PC-9 (cell line): ENCODE measurements at regions not wholly inside any gene's neighbourhood (a gene's known extent, or its start where the extent isn't known, plus 50 kb on each side); places are given as distances from the start of the nearest gene placed in this dataset.

Experiments
- BruUV-seq: library from RNA; stranded (reverse); fragments of 400-500 nt; replicated peaks from 2 replicates; lab custom pipeline; 2021; lab: Mats Ljungman, UMichigan
- CTCF ChIA-PET: fragments of 300-600 bp; sonication (Branson Sonifier 250); formaldehyde crosslinking; loops from one replicate; lab custom pipeline; 2022; ENCODE audit warnings: antibody characterized with exemption; lab: Charles Lee
- POLR2A ChIA-PET: fragments of 300-600 bp; sonication (Branson Sonifier 250); formaldehyde crosslinking; loops from one replicate; lab custom pipeline; 2022; ENCODE audit warnings: antibody characterized with exemption; ENCODE audit not compliant: unreplicated experiment; lab: Charles Lee
- DNase-seq, 2 experiments: peaks; one replicate each; pipeline versions ENCODE4 v3.0.0 to v3.0.0-alpha.2; 2015 to 2022; ENCODE audit warnings: mixed read lengths in 1 of 2
- H2AFZ ChIP-seq: fragments of 200-600 bp; sonication (generic); 2 replicates; pipeline ENCODE4 v1.8.1; 2017; ENCODE audit warnings: antibody characterized with exemption
- H3F3A ChIP-seq: fragments of 200-600 bp; sonication (generic); 2 replicates; pipeline ENCODE4 v1.8.1; 2017; ENCODE audit warnings: antibody characterized with exemption, mild to moderate bottlenecking, low read depth; ENCODE audit not compliant: insufficient read depth
- H3K27ac ChIP-seq: fragments of 200-600 bp; sonication (generic); 2 replicates; pipeline ENCODE4 v1.6.1; 2016; ENCODE audit warnings: mixed run types
- H3K27me3 ChIP-seq: fragments of 200-600 bp; sonication (generic); 2 replicates; pipeline ENCODE4 v1.6.1; 2016; ENCODE audit warnings: low read depth, mixed run types; ENCODE audit not compliant: insufficient read depth
- H3K36me3 ChIP-seq: fragments of 200-600 bp; sonication (generic); 2 replicates; pipeline ENCODE4 v1.6.1; 2016; ENCODE audit warnings: low read depth, mixed run types
- H3K4me1 ChIP-seq: fragments of 200-600 bp; sonication (generic); replicated peaks from 2 replicates; pipeline ENCODE4 v1.6.1; 2016; ENCODE audit warnings: mixed run types; ENCODE audit not compliant: insufficient read depth
- H3K4me2 ChIP-seq: fragments of 200-600 bp; sonication (generic); 2 replicates; pipeline ENCODE4 v1.6.1; 2017; ENCODE audit warnings: mixed run types
- H3K4me3 ChIP-seq: fragments of 200-600 bp; sonication (generic); 2 replicates; pipeline ENCODE4 v1.6.1; 2016; ENCODE audit warnings: mixed run types
- H3K79me2 ChIP-seq: fragments of 200-600 bp; sonication (generic); 2 replicates; pipeline ENCODE4 v1.6.1; 2017; ENCODE audit warnings: low read depth, mixed run types
- H3K9me2 ChIP-seq: fragments of 200-600 bp; sonication (generic); 2 replicates; pipeline ENCODE4 v1.8.1; 2017; ENCODE audit warnings: mild to moderate bottlenecking; ENCODE audit not compliant: insufficient read depth
- H3K9me3 ChIP-seq: fragments of 200-600 bp; sonication (generic); 2 replicates; pipeline ENCODE4 v1.8.1; 2016; ENCODE audit warnings: low read depth; ENCODE audit not compliant: insufficient read depth
- H4K20me1 ChIP-seq: fragments of 200-600 bp; sonication (generic); 2 replicates; pipeline ENCODE4 v1.8.1; 2017; ENCODE audit not compliant: insufficient read depth
- EZH2 ChIP-seq: fragments of 200-600 bp; sonication (generic); IDR thresholded peaks from 2 replicates; pipeline ENCODE4 v1.8.0; 2017; ENCODE audit warnings: antibody characterized with exemption, low read depth
- intact Hi-C: fragments of 100-400 bp; cut with micrococcal nuclease; formaldehyde crosslinking; loops from one replicate; pipeline ENCODE4 v1.10.0; 2022; ENCODE audit not compliant: unreplicated experiment
- TF ChIP-seq, protein P1 (sequence below): fragments of 200-600 bp; sonication (generic); conservative IDR thresholded peaks from 2 replicates; pipeline ENCODE4 v1.6.1; 2017; ENCODE audit warnings: mixed run types, antibody characterized with exemption, mild to moderate bottlenecking, moderate library complexity

DNA sequence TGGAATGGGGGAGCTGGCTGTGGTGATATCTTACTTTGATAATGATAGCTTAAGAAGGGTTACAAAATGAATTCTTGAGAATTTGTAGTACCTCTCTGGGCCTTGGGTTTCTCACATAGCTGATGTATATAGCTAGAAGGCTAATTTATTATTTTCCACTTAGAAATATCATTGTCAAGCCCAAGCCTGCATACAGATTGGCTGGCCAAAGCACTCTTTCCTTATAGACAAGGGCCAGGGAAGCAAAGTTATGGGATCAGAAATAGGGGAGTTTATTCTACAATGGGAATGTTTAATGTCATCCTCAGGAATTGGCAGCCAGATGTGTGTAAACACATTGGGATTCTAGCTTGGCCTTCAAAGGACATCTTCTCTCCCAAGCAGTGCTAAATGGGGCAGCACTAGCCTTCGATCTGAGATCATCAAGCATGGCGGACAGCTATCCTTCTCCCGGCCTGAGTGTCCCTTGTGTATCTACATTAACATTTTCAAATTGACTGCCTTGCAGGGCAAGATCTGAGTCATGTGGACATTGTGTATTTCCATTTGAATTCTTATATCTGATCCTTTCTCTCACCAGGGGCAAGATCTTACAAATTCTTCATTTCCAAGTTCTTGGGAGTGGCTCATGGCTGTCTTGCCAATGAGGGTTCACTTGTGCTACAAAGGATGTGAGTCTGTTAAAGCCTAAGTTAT, 457.2 kb downstream of the ARHGEF28 start:
- H3K27ac ChIP-seq: no peak overlapping the region
- no peaks in the 10 kb centered on the region for H4K20me1 ChIP-seq
- no peak for DNase-seq
- no peaks in the 10 kb centered on the region for H3F3A ChIP-seq
- no peaks in the 10 kb centered on the region for H3K4me1 ChIP-seq
- no peaks in the 10 kb centered on the region for H3K27me3 ChIP-seq
- POLR2A ChIA-PET: interaction anchor here (0.7 kb wide), 1 partner anchor 170 kb away, joined by 3 read pairs; no protein-coding TSS in a partner anchor
- BruUV-seq: no TSS peak
- CTCF ChIA-PET: interaction anchor here (0.5 kb wide), 1 partner anchor 70 kb away, joined by 3 read pairs; no protein-coding TSS in a partner anchor
- H3K4me2 ChIP-seq: no peak overlapping the region
- no peaks in the 10 kb centered on the region for H3K36me3 ChIP-seq
- no peak overlapping the region for H3K4me3 ChIP-seq
- H3K9me2 ChIP-seq: no peaks in the 10 kb centered on the region
- no peak overlapping the region for H2AFZ ChIP-seq
- intact Hi-C loops: no loop called here
- TF ChIP-seq EZH2: no peak
- TF ChIP-seq, protein P1, sequence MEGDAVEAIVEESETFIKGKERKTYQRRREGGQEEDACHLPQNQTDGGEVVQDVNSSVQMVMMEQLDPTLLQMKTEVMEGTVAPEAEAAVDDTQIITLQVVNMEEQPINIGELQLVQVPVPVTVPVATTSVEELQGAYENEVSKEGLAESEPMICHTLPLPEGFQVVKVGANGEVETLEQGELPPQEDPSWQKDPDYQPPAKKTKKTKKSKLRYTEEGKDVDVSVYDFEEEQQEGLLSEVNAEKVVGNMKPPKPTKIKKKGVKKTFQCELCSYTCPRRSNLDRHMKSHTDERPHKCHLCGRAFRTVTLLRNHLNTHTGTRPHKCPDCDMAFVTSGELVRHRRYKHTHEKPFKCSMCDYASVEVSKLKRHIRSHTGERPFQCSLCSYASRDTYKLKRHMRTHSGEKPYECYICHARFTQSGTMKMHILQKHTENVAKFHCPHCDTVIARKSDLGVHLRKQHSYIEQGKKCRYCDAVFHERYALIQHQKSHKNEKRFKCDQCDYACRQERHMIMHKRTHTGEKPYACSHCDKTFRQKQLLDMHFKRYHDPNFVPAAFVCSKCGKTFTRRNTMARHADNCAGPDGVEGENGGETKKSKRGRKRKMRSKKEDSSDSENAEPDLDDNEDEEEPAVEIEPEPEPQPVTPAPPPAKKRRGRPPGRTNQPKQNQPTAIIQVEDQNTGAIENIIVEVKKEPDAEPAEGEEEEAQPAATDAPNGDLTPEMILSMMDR: no peak
- H3K79me2 ChIP-seq: no peaks in the 10 kb centered on the region
- H3K9me3 ChIP-seq: no peaks in the 10 kb centered on the region

DNA sequence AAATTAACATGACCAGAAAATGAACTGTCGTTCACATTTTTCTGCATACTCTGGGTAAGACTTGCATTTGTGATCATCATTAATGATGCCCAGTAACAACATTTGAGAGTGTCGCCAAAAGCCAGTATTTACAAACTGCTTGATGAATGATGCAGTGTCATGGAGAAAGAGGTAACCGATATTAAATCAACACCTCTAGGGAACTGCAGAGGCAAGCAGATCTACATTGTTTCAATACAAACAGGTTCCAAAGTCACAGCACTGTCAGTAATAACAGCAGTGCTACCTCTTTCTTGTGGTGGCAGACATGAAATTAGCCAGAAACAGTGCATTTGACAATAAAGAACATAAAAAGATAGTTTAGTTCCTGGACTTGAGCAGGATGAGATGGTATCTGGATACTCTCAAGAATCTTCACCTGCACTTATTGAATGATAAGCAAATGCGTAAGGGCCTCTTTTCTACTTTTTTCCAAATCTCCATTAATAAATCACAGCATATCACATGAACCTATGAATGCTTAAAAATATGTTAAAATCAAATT, 456.6 kb downstream of the ARHGEF28 start:
- no TSS peak for BruUV-seq
- POLR2A ChIA-PET: no interaction called here
- H3K9me2 ChIP-seq: no peaks in the 10 kb centered on the region

DNA sequence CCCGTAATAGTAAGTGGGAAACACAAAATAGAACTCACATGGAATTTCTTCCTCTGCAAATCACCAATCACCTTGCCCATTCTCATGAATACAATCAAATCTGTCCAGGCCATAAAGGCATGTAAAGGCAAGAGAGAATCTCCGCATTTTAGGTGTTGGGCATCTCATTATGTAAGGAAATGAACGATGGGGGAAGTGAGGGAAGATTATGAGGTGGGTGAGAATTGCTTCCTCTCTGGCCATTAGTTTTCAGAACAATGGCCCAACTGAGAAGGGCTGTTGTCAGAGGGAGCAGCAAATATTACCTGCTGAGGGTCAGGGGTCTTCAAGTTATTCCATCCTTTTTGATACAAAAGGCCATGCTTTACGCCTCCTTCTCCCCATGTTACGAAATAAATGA, 455.1 kb downstream of the ARHGEF28 start:
- H3K4me3 ChIP-seq: no peak overlapping the region
- peaks cover 13% of the 10 kb centered on the region for H3K4me1 ChIP-seq
- no peaks in the 10 kb centered on the region for H3K27me3 ChIP-seq
- no peaks in the 10 kb centered on the region for H3K79me2 ChIP-seq
- POLR2A ChIA-PET: no interaction called here
- intact Hi-C loops: no loop called here
- CTCF ChIA-PET: no interaction called here
- BruUV-seq: no TSS peak
- no peak for DNase-seq
- no peak overlapping the region for H3K27ac ChIP-seq
- H3K9me2 ChIP-seq: no peaks in the 10 kb centered on the region
- H3F3A ChIP-seq: peaks cover 9% of the 10 kb centered on the region; the same call in 1 of the 2 replicates
- TF ChIP-seq, protein P1: no peak
- no peak for TF ChIP-seq EZH2
- no peaks in the 10 kb centered on the region for H3K36me3 ChIP-seq
- no peak overlapping the region for H3K4me2 ChIP-seq
- H4K20me1 ChIP-seq: no peaks in the 10 kb centered on the region
- no peak overlapping the region for H2AFZ ChIP-seq
- H3K9me3 ChIP-seq: no peaks in the 10 kb centered on the region

More for the DNA sequence above, 456.6 kb downstream of the ARHGEF28 start:
- TF ChIP-seq, protein P1: no peak
- no peak for TF ChIP-seq EZH2
- no peaks in the 10 kb centered on the region for H3K27me3 ChIP-seq
- no peaks in the 10 kb centered on the region for H3K79me2 ChIP-seq
- no peaks in the 10 kb centered on the region for H3K4me1 ChIP-seq
- no peak overlapping the region for H3K4me3 ChIP-seq
- H2AFZ ChIP-seq: no peak overlapping the region
- no peaks in the 10 kb centered on the region for H4K20me1 ChIP-seq
- intact Hi-C loops: no loop called here
- CTCF ChIA-PET: interaction anchor here (0.5 kb wide), 1 partner anchor 71 kb away, joined by 3 read pairs; no protein-coding TSS in a partner anchor
- no peaks in the 10 kb centered on the region for H3K36me3 ChIP-seq
- no peaks in the 10 kb centered on the region for H3K9me3 ChIP-seq
- H3F3A ChIP-seq: no peaks in the 10 kb centered on the region
- H3K27ac ChIP-seq: no peak overlapping the region
- no peak overlapping the region for H3K4me2 ChIP-seq
- DNase-seq: no peak
